Right lobe of liver (tissue), 6 donors: ENCODE measurements at regions not wholly inside any gene's neighbourhood (a gene's known extent, or its start where the extent isn't known, plus 50 kb on each side); places are given as distances from the start of the nearest gene placed in this dataset.

Source experiments
- ATAC-seq, 4 donors: fragments of 200-7000 bp; cut with Tn5 transposase; one replicate each; pipeline ENCODE4 v1.9.1; 2020; ENCODE audit warnings: mild to moderate bottlenecking in 4 of 4, moderate library complexity in 4 of 4
- DNase-seq, 3 donors: peaks; one replicate each; pipeline ENCODE4 v3.0.0-alpha.2; 2020
- H3K27ac ChIP-seq, 3 donors: fragments of 200-600 bp; one replicate each; pipeline ENCODE4 v1.8.0; 2022
- H3K27me3 ChIP-seq, 2 donors: fragments of 200-600 bp; one replicate each; pipeline ENCODE4 v1.8.0; 2022
- H3K36me3 ChIP-seq, 4 donors: fragments of 200-600 bp; sonication (generic) in 1 of 4; one replicate each; pipeline versions ENCODE4 v1.5.1 to v1.8.0; 2017 to 2022; ENCODE audit warnings: control low read depth in 1 of 4
- H3K4me1 ChIP-seq, 4 donors: fragments of 200-600 bp; sonication (generic) in 1 of 4; one replicate each; pipeline versions ENCODE4 v1.5.1 to v1.8.0; 2017 to 2022; ENCODE audit warnings: control low read depth in 1 of 4
- H3K4me3 ChIP-seq, 3 donors: fragments of 200-600 bp; one replicate each; pipeline ENCODE4 v1.8.0; 2022
- H3K9me3 ChIP-seq, 4 donors: fragments of 200-600 bp; sonication (generic) in 1 of 4; one replicate each; pipeline versions ENCODE4 v1.5.1 to v1.8.0; 2017 to 2022; ENCODE audit warnings: control low read depth in 1 of 4
- POLR2A ChIP-seq: fragments of 450-650 bp; IDR thresholded peaks from one replicate; pipeline ENCODE4 v1.6.1; 2017; ENCODE audit warnings: antibody characterized with exemption, mild to moderate bottlenecking
- WGBS: methylation state at CpG from one replicate; pipeline ENCODE4 v1.1.6; 2018; ENCODE audit warnings: low coverage, low lambda C conversion rate; ENCODE audit not compliant: insufficient coverage; ENCODE audit errors: missing lambda C conversion rate; 5-methylcytosine and 5-hydroxymethylcytosine counted together
- intact Hi-C, 2 donors: fragments of 100-400 bp; cut with DNase I; formaldehyde crosslinking; loops; one replicate each; pipeline versions ENCODE4 v1.11.2 to v1.14.1; 2022
- TF ChIP-seq, protein P1 (sequence below), 4 donors: fragments of 200-600 bp in 3 of 4; fragments of 450-650 bp in 1 of 4; IDR thresholded peaks; one replicate each; pipeline versions ENCODE4 v1.5.1 to v1.8.0; 2016 to 2022; ENCODE audit warnings: antibody characterized with exemption in 4 of 4, mild to moderate bottlenecking in 2 of 4
- donor health status: DM: no; HTN: yes; CAD: no.
- donor health status: DM: no; HTN: no; CAD: no.
- donor health status: DM: no; HTN: no; CAD: no.
- donor health status: DM: no; HTN: yes; CAD: no.
- donor health status: DM: no; HTN: yes; CAD: no.

DNA sequence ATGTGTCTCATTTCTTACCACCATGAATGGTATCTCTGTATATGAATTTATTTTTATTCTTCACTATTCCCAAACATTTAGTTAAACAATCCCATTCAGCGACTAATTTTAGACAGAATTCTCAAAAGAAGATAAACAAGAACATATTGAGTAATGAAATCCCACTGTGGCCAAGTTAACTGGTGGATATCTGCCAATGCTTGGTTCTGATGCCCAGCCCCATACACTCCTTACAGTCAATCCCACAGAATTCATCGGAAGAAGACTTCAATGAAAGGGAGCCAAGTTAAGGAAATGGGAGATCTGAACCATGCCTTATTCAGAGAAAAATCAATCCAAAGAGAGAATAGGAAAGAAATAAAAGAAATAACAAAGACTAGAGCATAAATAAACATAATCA is 518.0 kb downstream of the XPNPEP1 start:
- H3K9me3 ChIP-seq: no peaks in the 10 kb centered on the region
- DNase-seq (no peak), ATAC-seq (no peak)
- no peaks in the 10 kb centered on the region for H3K36me3 ChIP-seq
- H3K4me3 ChIP-seq: no peak overlapping the region
- intact Hi-C loops: no loop called here
- H3K4me1 ChIP-seq: no peaks in the 10 kb centered on the region
- WGBS: 56% methylated on average over 2 of the region's 2 CpGs
- H3K27me3 ChIP-seq: no peaks in the 10 kb centered on the region
- H3K27ac ChIP-seq: no peak overlapping the region
- TF ChIP-seq, protein P1, sequence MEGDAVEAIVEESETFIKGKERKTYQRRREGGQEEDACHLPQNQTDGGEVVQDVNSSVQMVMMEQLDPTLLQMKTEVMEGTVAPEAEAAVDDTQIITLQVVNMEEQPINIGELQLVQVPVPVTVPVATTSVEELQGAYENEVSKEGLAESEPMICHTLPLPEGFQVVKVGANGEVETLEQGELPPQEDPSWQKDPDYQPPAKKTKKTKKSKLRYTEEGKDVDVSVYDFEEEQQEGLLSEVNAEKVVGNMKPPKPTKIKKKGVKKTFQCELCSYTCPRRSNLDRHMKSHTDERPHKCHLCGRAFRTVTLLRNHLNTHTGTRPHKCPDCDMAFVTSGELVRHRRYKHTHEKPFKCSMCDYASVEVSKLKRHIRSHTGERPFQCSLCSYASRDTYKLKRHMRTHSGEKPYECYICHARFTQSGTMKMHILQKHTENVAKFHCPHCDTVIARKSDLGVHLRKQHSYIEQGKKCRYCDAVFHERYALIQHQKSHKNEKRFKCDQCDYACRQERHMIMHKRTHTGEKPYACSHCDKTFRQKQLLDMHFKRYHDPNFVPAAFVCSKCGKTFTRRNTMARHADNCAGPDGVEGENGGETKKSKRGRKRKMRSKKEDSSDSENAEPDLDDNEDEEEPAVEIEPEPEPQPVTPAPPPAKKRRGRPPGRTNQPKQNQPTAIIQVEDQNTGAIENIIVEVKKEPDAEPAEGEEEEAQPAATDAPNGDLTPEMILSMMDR (IDR thresholded peaks at IDR 0.05): no peak
- TF ChIP-seq POLR2A: no peak

DNA sequence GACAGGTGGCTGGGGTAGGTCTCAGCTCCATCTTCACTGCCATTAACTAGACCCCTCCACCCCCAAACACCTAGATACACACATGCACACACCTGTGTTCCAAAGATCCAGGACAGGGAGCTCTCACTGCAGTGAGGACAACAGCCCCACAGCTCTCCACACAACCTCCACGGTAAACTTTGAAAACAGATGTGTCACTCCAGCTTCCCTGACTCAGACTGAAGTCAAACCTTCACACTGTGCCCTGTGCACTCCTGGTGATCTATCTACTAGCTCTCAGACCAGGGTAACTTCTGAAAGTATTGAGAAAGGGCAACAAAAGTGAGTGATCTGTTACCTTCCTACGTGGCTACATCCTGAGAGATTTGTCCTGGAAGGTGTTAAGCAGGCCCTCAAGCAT is 519.8 kb downstream of the XPNPEP1 start:
- 64% methylated on average over 1 of the region's 2 CpGs for WGBS
- H3K27ac ChIP-seq: no peak overlapping the region
- H3K4me1 ChIP-seq: no peaks in the 10 kb centered on the region
- no peak for TF ChIP-seq POLR2A
- TF ChIP-seq, protein P1 (IDR thresholded peaks at IDR 0.05): no peak
- H3K9me3 ChIP-seq: no peaks in the 10 kb centered on the region
- ATAC-seq (no peak), DNase-seq (no peak)
- intact Hi-C loops: no loop called here
- no peaks in the 10 kb centered on the region for H3K36me3 ChIP-seq
- no peaks in the 10 kb centered on the region for H3K27me3 ChIP-seq
- no peak overlapping the region for H3K4me3 ChIP-seq

DNA sequence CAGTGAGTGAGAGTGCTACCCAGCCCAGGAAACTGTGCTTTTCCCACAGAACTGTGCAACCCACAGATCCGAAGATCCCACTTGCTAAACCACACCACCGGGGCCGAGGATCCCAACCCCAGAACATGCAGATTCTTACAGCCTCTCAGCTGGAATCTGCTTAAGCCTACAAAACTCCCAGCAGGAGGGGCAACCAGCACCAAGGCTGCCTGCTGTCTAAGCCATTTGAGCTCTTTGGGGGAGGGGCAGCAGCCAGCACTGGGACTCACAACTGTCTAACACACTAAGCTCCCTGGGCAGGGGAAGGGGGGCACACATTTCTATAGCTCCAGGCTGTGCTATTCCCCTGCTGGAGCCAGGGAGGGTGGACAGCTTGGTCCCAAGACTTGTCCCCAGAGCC is 529.9 kb downstream of the XPNPEP1 start:
- no peak for TF ChIP-seq POLR2A
- Histone ChIP-seq H3K27me3 (no peaks in the 10 kb centered on the region), H3K4me1 (no peaks in the 10 kb centered on the region), H3K9me3 (no peaks in the 10 kb centered on the region), H3K4me3 (no peak overlapping the region), H3K27ac (no peak overlapping the region), H3K36me3 (no peaks in the 10 kb centered on the region)
- intact Hi-C loops: no loop called here
- ATAC-seq (no peak), DNase-seq (no peak)
- 7% methylated on average over 3 of the region's 3 CpGs for WGBS

DNA sequence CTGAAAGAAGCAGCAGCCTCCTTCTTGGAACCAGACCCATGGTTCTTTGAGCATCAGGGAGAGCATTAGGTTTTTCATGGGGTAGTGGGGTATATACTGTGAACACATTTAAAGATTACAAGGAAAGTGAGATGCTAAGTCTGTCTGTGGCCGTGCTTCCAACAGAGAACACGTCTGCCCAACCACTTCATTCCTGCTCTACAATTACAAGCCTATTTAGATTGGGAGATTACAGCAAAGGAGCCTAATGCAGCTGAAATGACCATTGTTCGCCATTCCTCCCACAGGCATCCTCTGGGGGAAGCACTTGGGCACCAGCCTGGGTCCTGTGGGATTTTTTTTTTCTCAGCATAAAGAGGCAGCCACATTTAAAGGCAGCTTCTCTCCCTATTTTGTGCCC is 536.4 kb downstream of the XPNPEP1 start:
- no peak for ATAC-seq
- TF ChIP-seq POLR2A: no peak
- TF ChIP-seq, protein P1 (IDR thresholded peaks at IDR 0.05): no peak
- H3K4me1 ChIP-seq: no peaks in the 10 kb centered on the region
- intact Hi-C loops: no loop called here
- 31% methylated on average over 2 of the region's 3 CpGs for WGBS
- no peaks in the 10 kb centered on the region for H3K9me3 ChIP-seq
- H3K36me3 ChIP-seq: no peaks in the 10 kb centered on the region
- H3K4me3 ChIP-seq: no peak overlapping the region
- no peak for DNase-seq
- H3K27me3 ChIP-seq: no peaks in the 10 kb centered on the region
- no peak overlapping the region for H3K27ac ChIP-seq

DNA sequence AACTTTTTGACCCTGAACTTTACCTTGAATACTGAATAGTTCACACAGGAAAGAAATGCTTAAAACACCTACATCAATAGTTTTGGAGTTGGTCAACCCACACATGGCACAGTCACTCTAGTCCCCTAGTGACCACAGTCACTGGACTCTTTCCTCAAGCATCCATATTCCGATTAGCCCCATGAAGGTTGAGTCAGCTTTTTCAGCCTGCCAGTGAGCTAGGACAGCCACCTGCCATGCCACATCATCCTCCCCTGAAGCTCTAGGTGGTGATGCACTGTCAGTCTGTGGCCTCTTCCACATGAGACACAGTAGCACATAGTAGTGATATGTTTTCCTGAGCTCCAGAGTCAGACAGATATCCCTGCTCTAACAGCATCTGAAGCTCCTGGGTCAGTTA is 537.2 kb downstream of the XPNPEP1 start:
- Histone ChIP-seq H3K27me3 (no peaks in the 10 kb centered on the region), H3K4me1 (no peaks in the 10 kb centered on the region), H3K4me3 (no peak overlapping the region), H3K27ac (no peak overlapping the region), H3K36me3 (no peaks in the 10 kb centered on the region), H3K9me3 (no peaks in the 10 kb centered on the region)
- no peak for DNase-seq
- no peak for ATAC-seq
- TF ChIP-seq, protein P1 (IDR thresholded peaks at IDR 0.05): no peak
- TF ChIP-seq POLR2A: no peak
- 86% methylated on average over 1 of the region's 1 CpG for WGBS
- intact Hi-C loops: no loop called here
